Adrenal gland (tissue), 5 donors: ENCODE measurements at regions not wholly inside any gene's neighbourhood (a gene's known extent, or its start where the extent isn't known, plus 50 kb on each side); places are given as distances from the start of the nearest gene placed in this dataset.

Source experiments
- POLR2A ChIP-seq, 2 donors: fragments of 450-650 bp; IDR thresholded peaks; one replicate each; pipeline ENCODE4 v1.6.1; 2017; ENCODE audit warnings: antibody characterized with exemption in 2 of 2, mild to moderate bottlenecking in 2 of 2, moderate library complexity in 1 of 2
- TF ChIP-seq, protein P1 (sequence below), 6 experiments: fragments of 450-650 bp in 4 of 6; fragments of 200-600 bp in 2 of 6; sonication (generic) in 1 of 6; IDR thresholded peaks; 1 replicate in 5 of 6; 2 replicates in 1 of 6; pipeline versions ENCODE4 v1.5.1 to v1.8.0; 2016 to 2021; ENCODE audit warnings: antibody characterized with exemption in 6 of 6, mild to moderate bottlenecking in 2 of 6, moderate library complexity in 1 of 6
- donor health status: DM: no; HTN: no; CAD: no.

DNA sequence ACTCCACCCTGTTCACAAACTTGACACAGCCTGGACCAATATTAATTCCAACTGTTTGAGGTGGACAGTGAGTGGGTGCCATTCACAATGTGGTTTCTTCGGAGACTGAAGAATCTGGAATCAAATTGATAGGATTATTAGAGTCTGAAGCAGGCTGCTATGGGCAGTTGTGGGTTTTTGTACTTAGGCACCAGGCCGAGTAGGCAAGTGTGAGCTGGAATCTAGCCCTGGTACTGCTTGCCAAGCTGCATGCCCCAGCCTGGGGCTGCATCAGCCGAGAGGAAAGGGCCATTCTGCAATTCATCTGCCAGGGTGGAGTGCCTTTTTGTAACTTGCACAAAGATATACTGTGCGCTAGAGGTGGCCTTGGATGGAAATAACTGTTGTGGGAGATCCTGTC lies 654.7 kb upstream of the FANCL start:
- TF ChIP-seq, protein P1, sequence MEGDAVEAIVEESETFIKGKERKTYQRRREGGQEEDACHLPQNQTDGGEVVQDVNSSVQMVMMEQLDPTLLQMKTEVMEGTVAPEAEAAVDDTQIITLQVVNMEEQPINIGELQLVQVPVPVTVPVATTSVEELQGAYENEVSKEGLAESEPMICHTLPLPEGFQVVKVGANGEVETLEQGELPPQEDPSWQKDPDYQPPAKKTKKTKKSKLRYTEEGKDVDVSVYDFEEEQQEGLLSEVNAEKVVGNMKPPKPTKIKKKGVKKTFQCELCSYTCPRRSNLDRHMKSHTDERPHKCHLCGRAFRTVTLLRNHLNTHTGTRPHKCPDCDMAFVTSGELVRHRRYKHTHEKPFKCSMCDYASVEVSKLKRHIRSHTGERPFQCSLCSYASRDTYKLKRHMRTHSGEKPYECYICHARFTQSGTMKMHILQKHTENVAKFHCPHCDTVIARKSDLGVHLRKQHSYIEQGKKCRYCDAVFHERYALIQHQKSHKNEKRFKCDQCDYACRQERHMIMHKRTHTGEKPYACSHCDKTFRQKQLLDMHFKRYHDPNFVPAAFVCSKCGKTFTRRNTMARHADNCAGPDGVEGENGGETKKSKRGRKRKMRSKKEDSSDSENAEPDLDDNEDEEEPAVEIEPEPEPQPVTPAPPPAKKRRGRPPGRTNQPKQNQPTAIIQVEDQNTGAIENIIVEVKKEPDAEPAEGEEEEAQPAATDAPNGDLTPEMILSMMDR (IDR thresholded peaks at IDR 0.05) = no peak
- TF ChIP-seq POLR2A (IDR thresholded peaks at IDR 0.05) = no peak
